Trophoblast cell (in vitro differentiated cells and primary cell): ENCODE measurements at regions not wholly inside any gene's neighbourhood (a gene's known extent, or its start where the extent isn't known, plus 50 kb on each side); places are given as distances from the start of the nearest gene placed in this dataset.

Experiments
- DNase-seq, 2 donors: peaks; one replicate each; pipeline ENCODE4 v3.0.0-alpha.2; 2016
- H2AFZ ChIP-seq: 2 replicates; pipeline ENCODE4 v1.6.1; 2013; ENCODE audit warnings: low read length, moderate library complexity, mild to moderate bottlenecking; ENCODE audit not compliant: insufficient read depth, poor library complexity
- H2AK5ac ChIP-seq: 2 replicates; pipeline ENCODE4 v1.6.1; 2013; ENCODE audit warnings: mild to moderate bottlenecking, low read length
- H2BK120ac ChIP-seq: 2 replicates; pipeline ENCODE4 v1.6.1; 2013; ENCODE audit warnings: low read length, mild to moderate bottlenecking, moderate library complexity; ENCODE audit not compliant: insufficient read depth, poor library complexity
- H2BK12ac ChIP-seq: 2 replicates; pipeline ENCODE4 v1.6.1; 2013; ENCODE audit warnings: mild to moderate bottlenecking, low read length, moderate library complexity
- H2BK5ac ChIP-seq: 2 replicates; pipeline ENCODE4 v1.6.1; 2013; ENCODE audit warnings: low read length, low read depth, moderate library complexity, mild to moderate bottlenecking; ENCODE audit not compliant: poor library complexity
- H3K14ac ChIP-seq: 2 replicates; pipeline ENCODE4 v1.6.1; 2013; ENCODE audit warnings: mild to moderate bottlenecking, low read length
- H3K18ac ChIP-seq: 2 replicates; pipeline ENCODE4 v1.6.1; 2013; ENCODE audit warnings: mild to moderate bottlenecking, low read length
- H3K23ac ChIP-seq: 2 replicates; pipeline ENCODE4 v1.6.1; 2013; ENCODE audit warnings: low read length
- H3K27ac ChIP-seq: 2 replicates; pipeline ENCODE4 v1.5.1; 2013; ENCODE audit warnings: low read depth, mild to moderate bottlenecking, inconsistent platforms, low read length, moderate library complexity
- H3K27me3 ChIP-seq: 2 replicates; pipeline ENCODE4 v1.6.1; 2013; ENCODE audit warnings: inconsistent platforms, mild to moderate bottlenecking, low read length, moderate library complexity; ENCODE audit not compliant: insufficient read depth
- H3K36me3 ChIP-seq, 2 experiments: 1 replicate in 1 of 2; 2 replicates in 1 of 2; pipeline ENCODE4 v1.6.1; 2013; ENCODE audit warnings: low read length in 2 of 2, mild to moderate bottlenecking in 2 of 2, moderate library complexity in 1 of 2; ENCODE audit not compliant: insufficient read depth in 2 of 2, control insufficient read depth in 1 of 2
- H3K4ac ChIP-seq: 2 replicates; pipeline ENCODE4 v1.6.1; 2013; ENCODE audit warnings: low read depth, mild to moderate bottlenecking, low read length, moderate library complexity
- H3K4me1 ChIP-seq, 2 experiments: 1 replicate in 1 of 2; 2 replicates in 1 of 2; pipeline ENCODE4 v1.6.1; 2013; ENCODE audit warnings: low read length in 2 of 2, mild to moderate bottlenecking in 2 of 2, moderate library complexity in 1 of 2; ENCODE audit not compliant: insufficient read depth in 2 of 2, control insufficient read depth in 1 of 2
- H3K4me2 ChIP-seq: 2 replicates; pipeline ENCODE4 v1.6.1; 2013; ENCODE audit warnings: inconsistent platforms, mild to moderate bottlenecking, low read length, moderate library complexity
- H3K4me3 ChIP-seq: 2 replicates; pipeline ENCODE4 v1.5.1; 2013; ENCODE audit warnings: mild to moderate bottlenecking, low read depth, low read length, inconsistent platforms
- H3K79me1 ChIP-seq: one replicate; pipeline ENCODE4 v1.6.1; 2013; ENCODE audit warnings: low read length
- H3K79me2 ChIP-seq: 2 replicates; pipeline ENCODE4 v1.6.1; 2013; ENCODE audit warnings: low read length, mild to moderate bottlenecking; ENCODE audit not compliant: control insufficient read depth, insufficient read depth, poor library complexity
- H3K9ac ChIP-seq: 2 replicates; pipeline ENCODE4 v1.6.1; 2013; ENCODE audit warnings: mild to moderate bottlenecking, low read length
- H3K9me3 ChIP-seq: 2 replicates; pipeline ENCODE4 v1.6.1; 2013; ENCODE audit warnings: low read depth, mild to moderate bottlenecking, control low read depth, inconsistent platforms, low read length; ENCODE audit not compliant: insufficient read depth
- H4K12ac ChIP-seq: 2 replicates; pipeline ENCODE4 v1.6.1; 2013; ENCODE audit warnings: low read depth, mild to moderate bottlenecking, low read length, moderate library complexity
- H4K8ac ChIP-seq: 2 replicates; pipeline ENCODE4 v1.6.1; 2013; ENCODE audit warnings: low read depth, mild to moderate bottlenecking, low read length, moderate library complexity
- H4K91ac ChIP-seq: one replicate; pipeline ENCODE4 v1.6.1; 2013; ENCODE audit warnings: low read depth, mild to moderate bottlenecking, low read length, moderate library complexity
- WGBS: extraction: QIAGEN DNeasy Blood & Tissue Kit; methylation state at CpG from one replicate; pipeline ENCODE4 v1.1.7; 2013; ENCODE audit warnings: missing lambda C conversion rate; ENCODE audit not compliant: insufficient read length, insufficient coverage; ENCODE audit errors: extremely low coverage; 5-methylcytosine and 5-hydroxymethylcytosine counted together

GRCh38 chrX:147699061-147699460 lies 212.7 kb upstream of the FMR1 start:
- Histone ChIP-seq H3K79me2 (no peaks in the 10 kb centered on the region), H2BK12ac (no peak overlapping the region), H4K12ac (no peak overlapping the region), H3K36me3 (no peaks in the 10 kb centered on the region), H3K9ac (no peak overlapping the region), H4K91ac (no peak overlapping the region), H2BK120ac (no peak overlapping the region), H3K9me3 (no peaks in the 10 kb centered on the region), H3K18ac (no peak overlapping the region), H3K4me3 (no peak overlapping the region), H2BK5ac (no peak overlapping the region), H3K4ac (no peak overlapping the region), H3K4me1 (peaks cover 0 to 2% of the 10 kb centered on the region in 2 experiments), H2AFZ (no peak overlapping the region), H2AK5ac (no peak overlapping the region), H4K8ac (no peak overlapping the region), H3K14ac (no peak overlapping the region), H3K23ac (no peak overlapping the region), H3K4me2 (no peak overlapping the region), H3K27ac (no peak overlapping the region), H3K79me1 (no peaks in the 10 kb centered on the region), H3K27me3 (no peaks in the 10 kb centered on the region)
- no peak for DNase-seq
- WGBS: no CpG with 5 or more reads among the region's 2 CpGs

GRCh38 chrX:147710301-147710700 lies 201.4 kb upstream of the FMR1 start:
- H3K36me3 ChIP-seq: no peaks in the 10 kb centered on the region
- no peak overlapping the region for H3K4me3 ChIP-seq
- H2AFZ ChIP-seq: no peak overlapping the region
- no peaks in the 10 kb centered on the region for H3K27me3 ChIP-seq
- no peak overlapping the region for H2AK5ac ChIP-seq
- DNase-seq: no peak
- no peak overlapping the region for H3K18ac ChIP-seq
- no peak overlapping the region for H3K4ac ChIP-seq
- H3K4me1 ChIP-seq: no peaks in the 10 kb centered on the region
- H2BK12ac ChIP-seq: no peak overlapping the region
- no peak overlapping the region for H3K4me2 ChIP-seq
- no peak overlapping the region for H3K23ac ChIP-seq
- no peak overlapping the region for H3K14ac ChIP-seq
- H2BK5ac ChIP-seq: no peak overlapping the region
- no peaks in the 10 kb centered on the region for H3K79me2 ChIP-seq
- no peak overlapping the region for H4K8ac ChIP-seq
- no CpG with 5 or more reads among the region's 2 CpGs for WGBS
- no peak overlapping the region for H3K9ac ChIP-seq
- H3K79me1 ChIP-seq: no peaks in the 10 kb centered on the region
- H3K9me3 ChIP-seq: no peaks in the 10 kb centered on the region
- no peak overlapping the region for H4K91ac ChIP-seq
- H3K27ac ChIP-seq: no peak overlapping the region
- no peak overlapping the region for H4K12ac ChIP-seq
- no peak overlapping the region for H2BK120ac ChIP-seq

- Histone ChIP-seq H3K4me2 (no peak overlapping the region), H3K9ac (no peak overlapping the region), H2AFZ (no peak overlapping the region), H2BK120ac (no peak overlapping the region), H2BK5ac (no peak overlapping the region), H3K14ac (no peak overlapping the region), H3K79me1 (no peaks in the 10 kb centered on the region), H4K91ac (no peak overlapping the region), H3K4ac (no peak overlapping the region), H3K4me3 (no peak overlapping the region), H3K4me1 (peaks cover 0 to 2% of the 10 kb centered on the region in 2 experiments), H2AK5ac (no peak overlapping the region), H3K27ac (no peak overlapping the region), H2BK12ac (no peak overlapping the region), H4K8ac (no peak overlapping the region), H3K36me3 (no peaks in the 10 kb centered on the region), H3K79me2 (no peaks in the 10 kb centered on the region), H3K23ac (no peak overlapping the region), H3K9me3 (no peaks in the 10 kb centered on the region), H3K27me3 (no peaks in the 10 kb centered on the region), H4K12ac (no peak overlapping the region), H3K18ac (no peak overlapping the region)
- DNase-seq: no peak
- WGBS: no CpG with 5 or more reads among the region's 2 CpGs
Observed at GRCh38 chrX:147733369-147733768, 178.3 kb upstream of the FMR1 start.

- Histone ChIP-seq H3K27ac (peak overlapping the region; percentile 34), H4K91ac (no peak overlapping the region), H3K18ac (no peak overlapping the region), H2AFZ (no peak overlapping the region), H4K12ac (no peak overlapping the region), H3K9ac (no peak overlapping the region), H2BK120ac (no peak overlapping the region), H2AK5ac (no peak overlapping the region), H3K4me1 (peaks cover 0 to 2% of the 10 kb centered on the region in 2 experiments), H3K4me3 (no peak overlapping the region), H3K79me1 (no peaks in the 10 kb centered on the region), H3K4ac (no peak overlapping the region), H3K9me3 (no peaks in the 10 kb centered on the region), H2BK5ac (no peak overlapping the region), H2BK12ac (no peak overlapping the region), H3K4me2 (no peak overlapping the region), H3K36me3 (no peaks in the 10 kb centered on the region), H3K23ac (no peak overlapping the region), H3K79me2 (no peaks in the 10 kb centered on the region), H4K8ac (no peak overlapping the region), H3K14ac (no peak overlapping the region), H3K27me3 (no peaks in the 10 kb centered on the region)
- DNase-seq: no peak
Observed at GRCh38 chrX:147735364-147735763, 176.4 kb upstream of the FMR1 start.
